Neural progenitor cell (in vitro differentiated cells): ENCODE measurements at regions not wholly inside any gene's neighbourhood (a gene's known extent, or its start where the extent isn't known, plus 50 kb on each side); places are given as distances from the start of the nearest gene placed in this dataset.

Experiments
- EZH2 ChIP-seq: fragments of 200-600 bp; sonication (generic); IDR thresholded peaks from 2 replicates; pipeline ENCODE4 v1.6.1; 2017; ENCODE audit warnings: antibody characterized with exemption, mild to moderate bottlenecking, moderate library complexity
- EZH2phosphoT487 ChIP-seq: fragments of 200-600 bp; sonication (generic); IDR thresholded peaks from 2 replicates; pipeline ENCODE4 v1.6.1; 2017; ENCODE audit warnings: antibody characterized with exemption
- TF ChIP-seq, protein P1 (sequence below): fragments of 200-600 bp; sonication (generic); IDR thresholded peaks from 2 replicates; pipeline ENCODE4 v1.5.1; 2017; ENCODE audit warnings: antibody characterized with exemption, mild to moderate bottlenecking

DNA sequence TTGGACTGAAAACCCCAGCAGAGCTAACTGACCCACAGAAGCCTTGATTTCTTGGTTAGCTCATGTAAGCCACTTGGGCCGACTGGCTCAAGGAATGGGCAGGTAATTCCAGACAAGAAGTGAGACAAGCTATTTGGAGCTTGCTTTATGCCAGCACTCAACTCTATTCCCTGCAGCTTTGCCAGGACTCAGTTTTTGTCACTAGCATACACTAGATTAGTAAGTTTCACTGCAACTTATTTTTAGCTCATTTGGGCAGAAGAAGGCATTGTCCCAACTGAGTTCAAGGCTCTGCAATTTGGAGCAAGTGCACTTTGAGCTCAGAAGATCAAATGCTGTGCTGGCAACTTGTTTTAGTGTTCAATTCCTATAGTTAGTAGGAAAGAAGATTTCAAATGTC, 116.1 kb downstream of the SLC4A3 start:
- TF ChIP-seq, protein P1, sequence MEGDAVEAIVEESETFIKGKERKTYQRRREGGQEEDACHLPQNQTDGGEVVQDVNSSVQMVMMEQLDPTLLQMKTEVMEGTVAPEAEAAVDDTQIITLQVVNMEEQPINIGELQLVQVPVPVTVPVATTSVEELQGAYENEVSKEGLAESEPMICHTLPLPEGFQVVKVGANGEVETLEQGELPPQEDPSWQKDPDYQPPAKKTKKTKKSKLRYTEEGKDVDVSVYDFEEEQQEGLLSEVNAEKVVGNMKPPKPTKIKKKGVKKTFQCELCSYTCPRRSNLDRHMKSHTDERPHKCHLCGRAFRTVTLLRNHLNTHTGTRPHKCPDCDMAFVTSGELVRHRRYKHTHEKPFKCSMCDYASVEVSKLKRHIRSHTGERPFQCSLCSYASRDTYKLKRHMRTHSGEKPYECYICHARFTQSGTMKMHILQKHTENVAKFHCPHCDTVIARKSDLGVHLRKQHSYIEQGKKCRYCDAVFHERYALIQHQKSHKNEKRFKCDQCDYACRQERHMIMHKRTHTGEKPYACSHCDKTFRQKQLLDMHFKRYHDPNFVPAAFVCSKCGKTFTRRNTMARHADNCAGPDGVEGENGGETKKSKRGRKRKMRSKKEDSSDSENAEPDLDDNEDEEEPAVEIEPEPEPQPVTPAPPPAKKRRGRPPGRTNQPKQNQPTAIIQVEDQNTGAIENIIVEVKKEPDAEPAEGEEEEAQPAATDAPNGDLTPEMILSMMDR: no peak
- TF ChIP-seq EZH2 (no peak), EZH2phosphoT487 (no peak)
